Pancreas (tissue), 10 donors: ENCODE measurements at regions not wholly inside any gene's neighbourhood (a gene's known extent, or its start where the extent isn't known, plus 50 kb on each side); places are given as distances from the start of the nearest gene placed in this dataset.

Source experiments
- ATAC-seq, 4 donors: fragments of 200-7000 bp; cut with Tn5 transposase; one replicate each; pipeline versions ENCODE4 v1.8.0 to v1.9.1; 2020; ENCODE audit warnings: mild to moderate bottlenecking in 4 of 4, moderate library complexity in 4 of 4
- DNase-seq, 6 donors: peaks; one replicate each; pipeline ENCODE4 v3.0.0-alpha.2; 2020
- FAIRE-seq: peaks from 2 replicates; lab custom pipeline; 2012; peaks lifted over from hg19 to GRCh38; lab: Jason Lieb, UNC
- H3K27ac ChIP-seq, 4 donors: fragments of 200-600 bp; sonication (generic); 1 replicate in 3 of 4; 2 replicates in 1 of 4; pipeline versions ENCODE4 v1.5.0 to v1.8.0; 2020
- H3K27me3 ChIP-seq, 4 donors: fragments of 200-600 bp; one replicate each; pipeline ENCODE4 v1.8.0; 2021
- H3K36me3 ChIP-seq, 3 donors: fragments of 200-600 bp; sonication (generic) in 1 of 3; one replicate each; pipeline versions ENCODE4 v1.5.0 to v1.8.0; 2020 to 2021
- H3K4me1 ChIP-seq, 3 donors: fragments of 200-600 bp; one replicate each; pipeline ENCODE4 v1.8.0; 2021
- H3K4me3 ChIP-seq, 4 donors: fragments of 200-600 bp; sonication (generic) in 2 of 4; one replicate each; pipeline versions ENCODE4 v1.5.0 to v1.8.0; 2020 to 2021
- H3K9me3 ChIP-seq, 4 donors: fragments of 200-600 bp; one replicate each; pipeline ENCODE4 v1.8.0; 2021
- CTCF ChIP-seq, 4 donors: fragments of 200-600 bp; sonication (generic) in 3 of 4; IDR thresholded peaks; one replicate each; pipeline versions ENCODE4 v1.5.0 to v1.8.0; 2021; ENCODE audit warnings: antibody characterized with exemption in 4 of 4
- WGBS, 2 donors: extraction: QIAGEN DNeasy Blood & Tissue Kit; methylation state at CpG; one replicate each; pipeline ENCODE4 v1.1.7; 2013; 5-methylcytosine and 5-hydroxymethylcytosine counted together
- intact Hi-C, 3 donors: fragments of 100-400 bp; cut with DNase I; formaldehyde crosslinking; loops; one replicate each; pipeline versions ENCODE4 v1.11.1 to v1.14.2; 2022
- donor health status: healthy with polysubstance abuse.
- donor health status: DM: no; HTN: no; CAD: no; lungs with moderate emphysema.
- donor health status: DM: no; HTN: no; CAD: no.
- donor health status: control.
- donor health status: control.
- donor health status: Bipolar disorder and iron deficiency.
- donor health status: DM: yes; HTN: yes; CAD: no.
- donor health status: DM: no; HTN: no; CAD: no.
- donor health status: DM: no; HTN: no; CAD: no.
- donor health status: DM: yes; HTN: yes; CAD: no.

GRCh38 chr7:112940314-112940732 lies 146.3 kb downstream of the GPR85 start:
- no peak for DNase-seq
- Histone ChIP-seq H3K9me3 (no peaks in the 10 kb centered on the region), H3K27me3 (no peaks in the 10 kb centered on the region), H3K27ac (peak overlapping the region; percentile 52 to 83 (median 69)), H3K36me3 (no peaks in the 10 kb centered on the region), H3K4me1 (peaks cover 0 to 19% (median 0%) of the 10 kb centered on the region in 3 donors), H3K4me3 (peak overlapping the region; percentile 19 to 89 (median 70))
- no peak for TF ChIP-seq CTCF (IDR thresholded peaks at IDR 0.05)
- FAIRE-seq: no peak
- intact Hi-C loops: no loop called here
- peak; percentile 35 to 58 (median 48) for ATAC-seq
- 11 to 14% methylated on average over 8 of the region's 8 CpGs for WGBS, 2 donors

- H3K4me3 ChIP-seq: peak overlapping the region; percentile 59 to 89 (median 72)
- peak overlapping the region; percentile 52 to 83 (median 69) for H3K27ac ChIP-seq
- H3K4me1 ChIP-seq: peaks cover 0 to 19% (median 0%) of the 10 kb centered on the region in 3 donors
- TF ChIP-seq CTCF (IDR thresholded peaks at IDR 0.05): no peak
- no peaks in the 10 kb centered on the region for H3K36me3 ChIP-seq
- ATAC-seq (peak; percentile 94 to 99 (median 96)), FAIRE-seq (peak; percentile 98), DNase-seq (peak; percentile 98 to 100 (median 100))
- intact Hi-C loops: no loop called here
- no peaks in the 10 kb centered on the region for H3K9me3 ChIP-seq
- 0% methylated on average over 47 to 55 of the region's 55 CpGs for WGBS, 2 donors
- no peaks in the 10 kb centered on the region for H3K27me3 ChIP-seq
These were observed 146.9 kb downstream of the GPR85 start for GRCh38 chr7:112939574-112940313.

GRCh38 chr7:112938863-112939573 lies 147.6 kb downstream of the GPR85 start:
- DNase-seq: peak in 5 of 6 donors; percentile 22 to 75 (median 60)
- FAIRE-seq: no peak

GRCh38 chr7:112937651-112938415 lies 147.6 kb upstream of the TMEM168 start:
- FAIRE-seq: no peak
- Histone ChIP-seq H3K27ac (peak overlapping the region in 1 of 4 donors; percentile 73), H3K36me3 (no peaks in the 10 kb centered on the region), H3K4me3 (peak overlapping the region in 2 of 4 donors; percentile 80 to 89), H3K27me3 (no peaks in the 10 kb centered on the region), H3K4me1 (peaks cover 0 to 19% (median 0%) of the 10 kb centered on the region in 3 donors), H3K9me3 (no peaks in the 10 kb centered on the region)
- DNase-seq: no peak
- WGBS, 2 donors: 69 to 75% methylated on average over 3 of the region's 3 CpGs
- no peak for TF ChIP-seq CTCF (IDR thresholded peaks at IDR 0.05)
- no peak for ATAC-seq
- intact Hi-C loops: no loop called here

More at GRCh38 chr7:112938863-112939573, 147.6 kb downstream of the GPR85 start:
- peak; percentile 11 to 33 (median 27) for ATAC-seq
- intact Hi-C loops: no loop called here
- H3K27me3 ChIP-seq: no peaks in the 10 kb centered on the region
- H3K36me3 ChIP-seq: no peaks in the 10 kb centered on the region
- H3K9me3 ChIP-seq: no peaks in the 10 kb centered on the region
- H3K27ac ChIP-seq: peak overlapping the region; percentile 41 to 80 (median 61)
- peak overlapping the region; percentile 59 to 89 (median 72) for H3K4me3 ChIP-seq
- H3K4me1 ChIP-seq: peaks cover 0 to 19% (median 0%) of the 10 kb centered on the region in 3 donors
- WGBS, 2 donors: 0 to 1% methylated on average over 26 of the region's 26 CpGs
- no peak for TF ChIP-seq CTCF (IDR thresholded peaks at IDR 0.05)
